PC-9 (cell line): ENCODE measurements at regions not wholly inside any gene's neighbourhood (a gene's known extent, or its start where the extent isn't known, plus 50 kb on each side); places are given as distances from the start of the nearest gene placed in this dataset.

Experiments
- BruUV-seq: library from RNA; stranded (reverse); fragments of 400-500 nt; replicated peaks from 2 replicates; lab custom pipeline; 2021; lab: Mats Ljungman, UMichigan
- CTCF ChIA-PET: fragments of 300-600 bp; sonication (Branson Sonifier 250); formaldehyde crosslinking; loops from one replicate; lab custom pipeline; 2022; ENCODE audit warnings: antibody characterized with exemption; lab: Charles Lee
- POLR2A ChIA-PET: fragments of 300-600 bp; sonication (Branson Sonifier 250); formaldehyde crosslinking; loops from one replicate; lab custom pipeline; 2022; ENCODE audit warnings: antibody characterized with exemption; ENCODE audit not compliant: unreplicated experiment; lab: Charles Lee
- DNase-seq, 2 experiments: peaks; one replicate each; pipeline versions ENCODE4 v3.0.0 to v3.0.0-alpha.2; 2015 to 2022; ENCODE audit warnings: mixed read lengths in 1 of 2
- H2AFZ ChIP-seq: fragments of 200-600 bp; sonication (generic); 2 replicates; pipeline ENCODE4 v1.8.1; 2017; ENCODE audit warnings: antibody characterized with exemption
- H3F3A ChIP-seq: fragments of 200-600 bp; sonication (generic); 2 replicates; pipeline ENCODE4 v1.8.1; 2017; ENCODE audit warnings: antibody characterized with exemption, mild to moderate bottlenecking, low read depth; ENCODE audit not compliant: insufficient read depth
- H3K27ac ChIP-seq: fragments of 200-600 bp; sonication (generic); 2 replicates; pipeline ENCODE4 v1.6.1; 2016; ENCODE audit warnings: mixed run types
- H3K27me3 ChIP-seq: fragments of 200-600 bp; sonication (generic); 2 replicates; pipeline ENCODE4 v1.6.1; 2016; ENCODE audit warnings: low read depth, mixed run types; ENCODE audit not compliant: insufficient read depth
- H3K36me3 ChIP-seq: fragments of 200-600 bp; sonication (generic); 2 replicates; pipeline ENCODE4 v1.6.1; 2016; ENCODE audit warnings: low read depth, mixed run types
- H3K4me1 ChIP-seq: fragments of 200-600 bp; sonication (generic); replicated peaks from 2 replicates; pipeline ENCODE4 v1.6.1; 2016; ENCODE audit warnings: mixed run types; ENCODE audit not compliant: insufficient read depth
- H3K4me2 ChIP-seq: fragments of 200-600 bp; sonication (generic); 2 replicates; pipeline ENCODE4 v1.6.1; 2017; ENCODE audit warnings: mixed run types
- H3K4me3 ChIP-seq: fragments of 200-600 bp; sonication (generic); 2 replicates; pipeline ENCODE4 v1.6.1; 2016; ENCODE audit warnings: mixed run types
- H3K79me2 ChIP-seq: fragments of 200-600 bp; sonication (generic); 2 replicates; pipeline ENCODE4 v1.6.1; 2017; ENCODE audit warnings: low read depth, mixed run types
- H3K9me2 ChIP-seq: fragments of 200-600 bp; sonication (generic); 2 replicates; pipeline ENCODE4 v1.8.1; 2017; ENCODE audit warnings: mild to moderate bottlenecking; ENCODE audit not compliant: insufficient read depth
- H3K9me3 ChIP-seq: fragments of 200-600 bp; sonication (generic); 2 replicates; pipeline ENCODE4 v1.8.1; 2016; ENCODE audit warnings: low read depth; ENCODE audit not compliant: insufficient read depth
- H4K20me1 ChIP-seq: fragments of 200-600 bp; sonication (generic); 2 replicates; pipeline ENCODE4 v1.8.1; 2017; ENCODE audit not compliant: insufficient read depth
- CTCF ChIP-seq: fragments of 200-600 bp; sonication (generic); conservative IDR thresholded peaks from 2 replicates; pipeline ENCODE4 v1.6.1; 2017; ENCODE audit warnings: mixed run types, antibody characterized with exemption, mild to moderate bottlenecking, moderate library complexity
- EZH2 ChIP-seq: fragments of 200-600 bp; sonication (generic); IDR thresholded peaks from 2 replicates; pipeline ENCODE4 v1.8.0; 2017; ENCODE audit warnings: antibody characterized with exemption, low read depth
- intact Hi-C: fragments of 100-400 bp; cut with micrococcal nuclease; formaldehyde crosslinking; loops from one replicate; pipeline ENCODE4 v1.10.0; 2022; ENCODE audit not compliant: unreplicated experiment

DNA sequence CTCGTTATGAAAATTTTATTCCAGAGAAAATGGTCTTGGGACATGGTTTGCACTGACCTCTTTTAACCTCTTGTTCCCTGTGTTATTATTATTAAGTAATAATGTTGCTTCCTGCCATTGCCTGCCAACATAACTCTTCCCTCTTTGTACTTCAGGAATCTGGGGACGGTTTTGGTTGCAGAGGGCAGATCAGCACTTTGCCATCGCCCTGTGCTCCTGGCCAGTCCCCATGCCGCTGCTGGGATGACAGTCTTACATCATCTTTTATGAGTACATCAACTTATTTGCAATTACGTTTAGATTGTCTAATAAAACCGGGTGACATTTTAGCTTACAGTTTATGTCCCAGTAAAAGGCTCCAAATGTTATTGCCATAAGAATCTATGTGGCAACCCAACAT lies 157.2 kb downstream of the CDH26 start:
- H3K79me2 ChIP-seq = no peaks in the 10 kb centered on the region
- intact Hi-C loops = no loop called here
- TF ChIP-seq EZH2 (no peak), CTCF (no peak)
- no peaks in the 10 kb centered on the region for H3K4me1 ChIP-seq
- ChIA-PET POLR2A (no interaction called here), CTCF (interaction anchor here (0.7 kb wide), 1 partner anchor 1185 kb away, joined by 3 read pairs; no protein-coding TSS in a partner anchor)
- no peaks in the 10 kb centered on the region for H3K9me2 ChIP-seq
- no peaks in the 10 kb centered on the region for H4K20me1 ChIP-seq
- peaks cover 99% of the 10 kb centered on the region for H3K27me3 ChIP-seq
- H2AFZ ChIP-seq = no peak overlapping the region
- H3K9me3 ChIP-seq = no peaks in the 10 kb centered on the region
- no TSS peak for BruUV-seq
- no peaks in the 10 kb centered on the region for H3F3A ChIP-seq
- DNase-seq = no peak
- no peak overlapping the region for H3K4me2 ChIP-seq
- no peak overlapping the region for H3K4me3 ChIP-seq
- H3K27ac ChIP-seq = no peak overlapping the region
- H3K36me3 ChIP-seq = no peaks in the 10 kb centered on the region

DNA sequence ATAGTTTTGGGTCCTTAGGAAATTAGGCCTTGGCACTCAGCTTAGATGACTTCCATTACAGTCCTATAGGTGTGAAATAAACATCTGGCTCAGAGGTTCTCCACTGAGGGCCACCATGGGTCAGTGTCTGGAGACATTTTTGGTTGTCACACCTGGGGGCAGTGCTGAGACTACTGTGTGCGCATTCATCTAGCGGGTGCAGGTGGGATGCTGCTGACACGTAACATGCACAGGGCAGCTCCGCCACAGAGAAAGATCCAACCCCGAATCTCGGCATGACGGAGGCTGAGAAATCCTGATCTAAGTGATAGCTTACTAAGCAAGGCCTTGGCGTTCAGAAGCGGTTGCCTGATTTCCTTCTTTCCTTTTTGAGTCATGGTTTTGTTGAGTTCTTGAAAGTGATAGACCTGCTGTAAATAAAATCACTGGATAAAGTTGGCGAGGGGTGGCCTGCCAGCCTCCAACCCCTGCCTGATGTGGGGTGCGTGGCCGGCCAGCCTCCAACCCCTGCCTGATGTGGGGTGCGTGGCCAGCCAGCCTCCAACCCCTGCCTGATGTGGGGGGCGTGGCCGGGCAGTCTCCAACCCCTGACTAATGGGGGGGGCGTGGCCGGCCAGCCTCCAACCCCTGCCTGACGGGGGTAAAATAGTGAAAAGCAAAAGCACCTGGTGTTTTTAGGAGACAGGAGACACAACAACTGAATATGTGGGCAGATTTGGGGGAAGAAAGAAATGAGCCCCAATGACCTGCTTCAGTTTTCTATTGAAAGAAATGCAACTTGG lies 158.1 kb downstream of the CDH26 start:
- TF ChIP-seq CTCF (no peak), EZH2 (no peak)
- H2AFZ ChIP-seq = no peak overlapping the region
- no peaks in the 10 kb centered on the region for H4K20me1 ChIP-seq
- H3F3A ChIP-seq = no peaks in the 10 kb centered on the region
- H3K36me3 ChIP-seq = no peaks in the 10 kb centered on the region
- no TSS peak for BruUV-seq
- CTCF ChIA-PET = no interaction called here
- DNase-seq = no peak
- peaks cover 99% of the 10 kb centered on the region for H3K27me3 ChIP-seq
- POLR2A ChIA-PET = no interaction called here
- no peaks in the 10 kb centered on the region for H3K9me2 ChIP-seq
- H3K9me3 ChIP-seq = no peaks in the 10 kb centered on the region
- no peak overlapping the region for H3K27ac ChIP-seq
- no peaks in the 10 kb centered on the region for H3K79me2 ChIP-seq
- no peak overlapping the region for H3K4me2 ChIP-seq
- H3K4me1 ChIP-seq = no peaks in the 10 kb centered on the region
- no peak overlapping the region for H3K4me3 ChIP-seq
- intact Hi-C loops = no loop called here

GRCh38 chr20:60117065-60117464 lies 158.8 kb downstream of the CDH26 start:
- no peaks in the 10 kb centered on the region for H4K20me1 ChIP-seq
- BruUV-seq = no TSS peak
- H3K79me2 ChIP-seq = no peaks in the 10 kb centered on the region
- no peak overlapping the region for H2AFZ ChIP-seq
- CTCF ChIA-PET = no interaction called here
- no peak for DNase-seq
- no peaks in the 10 kb centered on the region for H3K9me3 ChIP-seq
- POLR2A ChIA-PET = no interaction called here
- no peak overlapping the region for H3K27ac ChIP-seq
- H3K4me3 ChIP-seq = no peak overlapping the region
- intact Hi-C loops = no loop called here
- peaks cover 99% of the 10 kb centered on the region for H3K27me3 ChIP-seq
- no peaks in the 10 kb centered on the region for H3K4me1 ChIP-seq
- no peaks in the 10 kb centered on the region for H3K9me2 ChIP-seq
- no peaks in the 10 kb centered on the region for H3K36me3 ChIP-seq
- no peak overlapping the region for H3K4me2 ChIP-seq
- TF ChIP-seq EZH2 (no peak), CTCF (no peak)
- H3F3A ChIP-seq = no peaks in the 10 kb centered on the region
